ENCODE measurements at regions not wholly inside any gene's neighbourhood (a gene's known extent, or its start where the extent isn't known, plus 50 kb on each side); places are given as distances from the start of the nearest gene placed in this dataset.

- FAIRE-seq = no peak
- H2AFZ ChIP-seq (ENCODE audit: control insufficient read depth, low read length) = no peak overlapping the region
- H3K27ac ChIP-seq (ENCODE audit: control insufficient read depth, insufficient read depth, low read length) = no peak overlapping the region
- no peak for DNase-seq (ENCODE audit: low read depth, low spot score)
- no peaks in the 10 kb centered on the region for H3K36me3 ChIP-seq (ENCODE audit: control insufficient read depth in 2 of 2, extremely low read depth in 1 of 2, insufficient read depth in 2 of 2, low read length in 2 of 2)
- no peak overlapping the region for H3K4me3 ChIP-seq (ENCODE audit: control insufficient read depth in 2 of 3, extremely low read depth in 1 of 3, insufficient read depth in 2 of 3, low read depth in 1 of 3, low read length in 3 of 3)
- no peaks in the 10 kb centered on the region for H3K79me2 ChIP-seq (ENCODE audit: control insufficient read depth, insufficient read depth, low read length)
- no peak overlapping the region for H3K9ac ChIP-seq (ENCODE audit: control insufficient read depth, extremely low read depth, insufficient read depth, low read length)
- no peaks in the 10 kb centered on the region for H4K20me1 ChIP-seq (ENCODE audit: control insufficient read depth, extremely low read depth, insufficient read depth, low read length)
- TF ChIP-seq CTCF (optimal IDR thresholded peaks at IDR 0.05 in 1 of 3, IDR thresholded peaks at IDR 0.05 in 1 of 3, conservative IDR thresholded peaks at IDR 0.05 in 1 of 3; ENCODE audit: extremely low read depth in 1 of 3, insufficient read depth in 2 of 3, low read length in 3 of 3) (no peak), EZH2 (IDR thresholded peaks at IDR 0.05; ENCODE audit: low read length) (no peak)
- no peaks in the 10 kb centered on the region for H3K4me1 ChIP-seq (ENCODE audit: control insufficient read depth, extremely low read depth, insufficient read depth, low read length)
- H3K27me3 ChIP-seq (ENCODE audit: control insufficient read depth, extremely low read depth, insufficient read depth, low read length) = no peaks in the 10 kb centered on the region
- dilution Hi-C loops (cut with MboI; ENCODE audit: extremely low pct_ligation_motif_present, low sequenced_read_pairs) = no loop called here
- H3K9me1 ChIP-seq (ENCODE audit: control insufficient read depth, extremely low read depth, insufficient read depth, low read length) = no peaks in the 10 kb centered on the region
- H3K4me2 ChIP-seq (ENCODE audit: control insufficient read depth, extremely low read depth, insufficient read depth, low read depth, low read length) = no peak overlapping the region
- H3K9me3 ChIP-seq (ENCODE audit: control insufficient read depth, low read depth, low read length) = no peaks in the 10 kb centered on the region
Observed at GRCh38 chr10:56146806-56147205, 214.3 kb downstream of the ZWINT start.

GRCh38 chr10:56142092-56142728 is 218.8 kb downstream of the ZWINT start:
- Histone ChIP-seq H2AFZ (ENCODE audit: control insufficient read depth, low read length) (no peak overlapping the region), H4K20me1 (ENCODE audit: control insufficient read depth, extremely low read depth, insufficient read depth, low read length) (no peaks in the 10 kb centered on the region), H3K9ac (ENCODE audit: control insufficient read depth, extremely low read depth, insufficient read depth, low read length) (no peak overlapping the region), H3K79me2 (ENCODE audit: control insufficient read depth, insufficient read depth, low read length) (no peaks in the 10 kb centered on the region), H3K36me3 (ENCODE audit: control insufficient read depth in 2 of 2, extremely low read depth in 1 of 2, insufficient read depth in 2 of 2, low read length in 2 of 2) (no peaks in the 10 kb centered on the region), H3K9me3 (ENCODE audit: control insufficient read depth, low read depth, low read length) (no peaks in the 10 kb centered on the region), H3K4me3 (ENCODE audit: control insufficient read depth in 2 of 3, extremely low read depth in 1 of 3, insufficient read depth in 2 of 3, low read depth in 1 of 3, low read length in 3 of 3) (no peak overlapping the region), H3K4me2 (ENCODE audit: control insufficient read depth, extremely low read depth, insufficient read depth, low read depth, low read length) (no peak overlapping the region), H3K9me1 (ENCODE audit: control insufficient read depth, extremely low read depth, insufficient read depth, low read length) (no peaks in the 10 kb centered on the region), H3K27me3 (ENCODE audit: control insufficient read depth, extremely low read depth, insufficient read depth, low read length) (no peaks in the 10 kb centered on the region), H3K4me1 (ENCODE audit: control insufficient read depth, extremely low read depth, insufficient read depth, low read length) (no peaks in the 10 kb centered on the region), H3K27ac (ENCODE audit: control insufficient read depth, insufficient read depth, low read length) (no peak overlapping the region)
- no peak for FAIRE-seq
- no peak for TF ChIP-seq CTCF (optimal IDR thresholded peaks at IDR 0.05 in 1 of 3, IDR thresholded peaks at IDR 0.05 in 1 of 3, conservative IDR thresholded peaks at IDR 0.05 in 1 of 3; ENCODE audit: extremely low read depth in 1 of 3, insufficient read depth in 2 of 3, low read length in 3 of 3)
- no peak for TF ChIP-seq EZH2 (IDR thresholded peaks at IDR 0.05; ENCODE audit: low read length)
- DNase-seq (ENCODE audit: low read depth, low spot score) = no peak
- dilution Hi-C loops (cut with MboI; ENCODE audit: extremely low pct_ligation_motif_present, low sequenced_read_pairs) = no loop called here
